Psoas muscle (tissue), 7 donors: ENCODE measurements at regions not wholly inside any gene's neighbourhood (a gene's known extent, or its start where the extent isn't known, plus 50 kb on each side); places are given as distances from the start of the nearest gene placed in this dataset.
A peak's percentile ranks its signal among the peaks of the same experiment; 100 is the strongest.
"Not testable (repeated sequence)": the region's sequence is repeated elsewhere in the genome, so short reads cannot be mapped to it uniquely, and the experiment has no call there.

Experiments
- ATAC-seq, 4 donors: fragments of 200-7000 bp; cut with Tn5 transposase; one replicate each; pipeline ENCODE4 v1.9.1; 2020; ENCODE audit warnings: moderate library complexity in 3 of 4, mild to moderate bottlenecking in 2 of 4
- DNase-seq, 2 donors: peaks; one replicate each; pipeline ENCODE4 v3.0.0-alpha.2; 2020
- H3K27ac ChIP-seq: fragments of 200-600 bp; one replicate; pipeline ENCODE4 v1.8.0; 2022
- H3K27me3 ChIP-seq, 3 donors: fragments of 200-600 bp in 1 of 3; one replicate each; pipeline versions ENCODE4 v1.6.1 to v1.8.0; 2013 to 2022; ENCODE audit warnings: low read length in 2 of 3, mild to moderate bottlenecking in 2 of 3, moderate library complexity in 1 of 3; ENCODE audit not compliant: insufficient read depth in 3 of 3
- H3K36me3 ChIP-seq, 2 donors: fragments of 200-600 bp in 1 of 2; one replicate each; pipeline versions ENCODE4 v1.6.1 to v1.8.0; 2013 to 2022; ENCODE audit warnings: low read depth in 1 of 2, mild to moderate bottlenecking in 1 of 2, moderate library complexity in 1 of 2; ENCODE audit not compliant: insufficient read depth in 1 of 2
- H3K4me1 ChIP-seq: fragments of 200-600 bp; one replicate; pipeline ENCODE4 v1.8.0; 2022
- H3K4me3 ChIP-seq: fragments of 200-600 bp; one replicate; pipeline ENCODE4 v1.8.0; 2022; ENCODE audit warnings: mild to moderate bottlenecking
- H3K9me3 ChIP-seq: fragments of 200-600 bp; one replicate; pipeline ENCODE4 v1.8.0; 2022
- WGBS, 3 donors: extraction: QIAGEN DNeasy Blood & Tissue Kit; methylation state at CpG; one replicate each; pipeline versions ENCODE4 v1.1.6 to v1.1.7; 2013; 5-methylcytosine and 5-hydroxymethylcytosine counted together
- intact Hi-C, 2 donors: fragments of 100-400 bp; cut with DNase I; formaldehyde crosslinking; loops; one replicate each; pipeline versions ENCODE4 v1.11.0 to v1.14.2; 2022
- TF ChIP-seq, protein P1 (sequence below): fragments of 200-600 bp; IDR thresholded peaks from one replicate; pipeline ENCODE4 v1.8.0; 2022; ENCODE audit warnings: antibody characterized with exemption
- donor health status: healthy with polysubstance abuse.
- donor health status: DM: no; HTN: no; CAD: no; lungs with moderate emphysema.
- donor health status: Bipolar disorder and iron deficiency.
- donor health status: healthy.
- donor health status: DM: yes; HTN: yes; CAD: no.
- donor health status: DM: no; HTN: no; CAD: no.
- donor health status: DM: yes; HTN: yes; CAD: no.

DNA sequence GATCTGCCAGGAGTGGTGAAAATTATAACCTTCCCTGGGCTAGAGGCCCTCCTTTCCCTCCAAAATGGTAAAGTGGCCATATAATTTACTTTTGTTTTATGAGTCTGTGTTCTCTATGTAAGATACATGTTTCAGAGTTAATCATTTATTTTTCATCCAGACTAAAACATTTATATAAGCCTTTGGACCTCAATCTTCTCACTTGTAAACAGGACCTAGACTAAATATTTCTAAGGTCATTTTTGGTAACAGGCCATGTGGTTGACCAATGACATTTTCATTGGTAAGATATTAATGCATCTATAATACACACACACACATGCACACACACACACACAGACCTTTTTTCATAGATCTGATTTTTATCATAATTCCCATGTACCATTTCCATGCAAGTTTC, 79.7 kb upstream of the KCTD1 start:
- Histone ChIP-seq H3K4me1 (no peaks in the 10 kb centered on the region), H3K36me3 (no peaks in the 10 kb centered on the region), H3K27me3 (peaks cover 0 to 3% (median 0%) of the 10 kb centered on the region in 3 donors), H3K9me3 (no peaks in the 10 kb centered on the region), H3K4me3 (no peak overlapping the region), H3K27ac (no peak overlapping the region)
- intact Hi-C loops: no loop called here
- ATAC-seq: no peak
- no peak for DNase-seq
- TF ChIP-seq, protein P1, sequence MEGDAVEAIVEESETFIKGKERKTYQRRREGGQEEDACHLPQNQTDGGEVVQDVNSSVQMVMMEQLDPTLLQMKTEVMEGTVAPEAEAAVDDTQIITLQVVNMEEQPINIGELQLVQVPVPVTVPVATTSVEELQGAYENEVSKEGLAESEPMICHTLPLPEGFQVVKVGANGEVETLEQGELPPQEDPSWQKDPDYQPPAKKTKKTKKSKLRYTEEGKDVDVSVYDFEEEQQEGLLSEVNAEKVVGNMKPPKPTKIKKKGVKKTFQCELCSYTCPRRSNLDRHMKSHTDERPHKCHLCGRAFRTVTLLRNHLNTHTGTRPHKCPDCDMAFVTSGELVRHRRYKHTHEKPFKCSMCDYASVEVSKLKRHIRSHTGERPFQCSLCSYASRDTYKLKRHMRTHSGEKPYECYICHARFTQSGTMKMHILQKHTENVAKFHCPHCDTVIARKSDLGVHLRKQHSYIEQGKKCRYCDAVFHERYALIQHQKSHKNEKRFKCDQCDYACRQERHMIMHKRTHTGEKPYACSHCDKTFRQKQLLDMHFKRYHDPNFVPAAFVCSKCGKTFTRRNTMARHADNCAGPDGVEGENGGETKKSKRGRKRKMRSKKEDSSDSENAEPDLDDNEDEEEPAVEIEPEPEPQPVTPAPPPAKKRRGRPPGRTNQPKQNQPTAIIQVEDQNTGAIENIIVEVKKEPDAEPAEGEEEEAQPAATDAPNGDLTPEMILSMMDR: no peak

DNA sequence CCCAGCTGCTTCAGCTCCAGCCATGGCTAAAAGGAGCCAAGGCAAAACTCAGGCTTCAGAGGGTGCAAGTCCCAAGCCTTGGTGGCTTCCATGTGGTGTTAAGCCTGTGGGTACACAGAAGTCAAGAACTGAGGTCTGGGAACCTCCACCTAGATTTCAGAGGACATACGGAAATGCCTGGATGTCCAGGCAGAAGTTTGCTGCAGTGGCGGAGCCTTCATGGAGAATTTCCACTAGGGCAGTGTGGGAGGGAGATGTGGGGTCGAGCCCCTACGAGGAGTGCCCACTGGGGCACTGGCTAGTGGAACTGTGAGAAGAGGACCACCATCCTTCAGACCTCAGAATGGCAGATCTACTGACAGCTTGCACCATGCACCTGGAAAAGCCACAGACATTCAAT, 76.1 kb upstream of the KCTD1 start:
- Histone ChIP-seq H3K27me3 (peaks cover 0 to 5% (median 0%) of the 10 kb centered on the region in 3 donors), H3K4me3 (no peak overlapping the region), H3K9me3 (no peaks in the 10 kb centered on the region), H3K36me3 (no peaks in the 10 kb centered on the region), H3K27ac (no peak overlapping the region), H3K4me1 (no peaks in the 10 kb centered on the region)
- 74 to 100% (median 91%) methylated on average over 4 of the region's 4 CpGs for WGBS, 3 donors
- intact Hi-C loops: no loop called here
- TF ChIP-seq, protein P1: no peak
- no peak for ATAC-seq
- DNase-seq: no peak

DNA sequence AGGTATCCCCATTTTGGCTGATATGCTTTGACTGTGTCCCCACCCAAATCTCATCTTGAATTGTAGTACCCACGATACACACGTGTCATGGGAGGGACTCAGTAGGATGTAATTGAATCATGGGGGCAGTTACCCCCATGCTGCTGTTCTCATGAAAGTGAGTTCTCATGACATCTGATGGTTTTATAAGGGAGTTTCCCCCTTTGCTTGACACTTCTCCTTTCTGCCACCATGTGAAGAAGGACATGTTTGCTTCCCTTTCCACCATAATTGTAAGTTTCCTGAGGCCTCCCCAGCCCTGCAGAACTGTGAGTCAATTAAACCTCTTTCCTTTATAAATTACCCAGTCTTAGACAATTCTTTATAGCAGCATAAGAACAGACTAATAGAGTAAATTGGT, 75.0 kb upstream of the KCTD1 start:
- H3K9me3 ChIP-seq, H3K36me3 ChIP-seq, H3K27ac ChIP-seq, DNase-seq, ATAC-seq, H3K4me1 ChIP-seq, H3K4me3 ChIP-seq, H3K27me3 ChIP-seq, intact Hi-C loops: not testable (repeated sequence)
- 93 to 97% (median 95%) methylated on average over 2 of the region's 2 CpGs for WGBS, 3 donors

DNA sequence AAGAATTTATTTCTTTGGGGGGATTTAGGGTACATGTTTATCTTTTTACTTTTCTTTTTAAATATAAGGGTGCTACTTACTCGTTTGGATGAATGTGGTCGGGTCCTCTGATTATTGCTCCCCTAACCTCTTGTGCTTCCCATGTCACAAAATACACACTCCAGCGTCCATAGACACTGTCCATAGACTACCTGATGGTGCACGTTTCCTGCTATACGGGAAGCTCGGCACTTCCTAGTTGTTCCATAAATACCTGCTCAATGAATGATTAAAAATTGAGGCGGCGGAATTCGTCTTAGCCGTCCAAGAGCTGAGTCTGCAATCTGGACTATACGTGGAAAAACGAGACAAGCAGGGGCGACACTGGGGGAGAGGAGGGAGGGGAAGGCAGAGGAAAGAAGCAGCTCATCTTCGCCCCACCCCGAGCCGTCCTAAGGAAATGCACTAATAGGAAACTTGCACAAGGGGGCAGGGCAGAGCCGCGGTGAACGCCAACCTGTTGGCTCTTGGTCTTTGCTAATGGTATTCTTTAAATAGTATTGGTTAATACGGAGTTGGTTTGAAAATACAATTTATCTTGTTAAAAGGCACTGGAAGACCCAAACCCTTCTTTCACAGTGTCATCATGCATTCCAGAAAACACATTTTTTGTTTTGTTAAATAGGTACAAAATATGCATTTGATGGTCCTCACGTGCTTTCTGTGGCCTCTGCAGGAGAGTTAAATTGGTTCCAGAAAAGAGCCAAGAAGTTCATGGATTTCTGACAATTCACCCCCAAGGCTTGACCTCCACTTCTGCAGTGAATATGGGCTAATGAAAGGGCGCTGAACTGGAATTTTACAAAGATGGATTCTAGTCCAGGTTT, 73.0 kb upstream of the KCTD1 start:
- 44 to 48% (median 46%) methylated on average over 22 of the region's 22 CpGs for WGBS, 3 donors

DNA sequence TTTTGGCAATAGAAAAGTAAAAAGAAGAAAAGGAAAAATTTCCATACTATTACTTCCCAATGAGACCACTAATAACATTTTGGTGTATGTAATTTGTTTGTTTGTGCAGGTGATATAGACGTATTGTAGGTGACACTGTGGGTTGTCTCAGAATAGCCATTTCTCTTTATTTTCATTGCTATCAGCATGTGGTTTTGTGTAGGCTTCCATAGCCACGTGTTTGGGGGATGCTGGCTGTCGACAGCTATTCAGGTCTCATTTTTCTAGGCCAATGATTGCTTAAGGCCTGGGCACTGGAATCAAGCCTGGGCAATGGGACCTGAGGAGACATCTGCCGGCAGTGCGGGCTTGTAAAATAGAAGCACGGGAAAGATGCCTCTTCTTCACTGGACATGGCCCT, 71.0 kb upstream of the KCTD1 start:
- intact Hi-C loops: no loop called here
- no peaks in the 10 kb centered on the region for H3K36me3 ChIP-seq
- 73 to 78% (median 76%) methylated on average over 6 of the region's 6 CpGs for WGBS, 3 donors
- H3K27ac ChIP-seq: no peak overlapping the region
- H3K9me3 ChIP-seq: no peaks in the 10 kb centered on the region
- TF ChIP-seq, protein P1: no peak
- no peak for DNase-seq
- no peaks in the 10 kb centered on the region for H3K4me1 ChIP-seq
- H3K4me3 ChIP-seq: no peak overlapping the region
- ATAC-seq: peak in 1 of 4 donors; percentile 56
- H3K27me3 ChIP-seq: peaks cover 0 to 5% (median 0%) of the 10 kb centered on the region in 3 donors

More for the DNA sequence above, 73.0 kb upstream of the KCTD1 start:
- intact Hi-C loops: no loop called here
- DNase-seq (peak in 1 of 2 donors; percentile 29), ATAC-seq (peak in 1 of 4 donors; percentile 38)
- no peaks in the 10 kb centered on the region for H3K4me1 ChIP-seq
- TF ChIP-seq, protein P1: peak; percentile 43
- no peak overlapping the region for H3K4me3 ChIP-seq
- H3K27ac ChIP-seq: no peak overlapping the region
- peaks cover 0 to 5% (median 0%) of the 10 kb centered on the region in 3 donors for H3K27me3 ChIP-seq
- H3K9me3 ChIP-seq: no peaks in the 10 kb centered on the region
- no peaks in the 10 kb centered on the region for H3K36me3 ChIP-seq
